ENCODE measurements at regions not wholly inside any gene's neighbourhood (a gene's known extent, or its start where the extent isn't known, plus 50 kb on each side); places are given as distances from the start of the nearest gene placed in this dataset.
"Not testable (repeated sequence)": the region's sequence is repeated elsewhere in the genome, so short reads cannot be mapped to it uniquely, and the experiment has no call there.

- DNase-seq: no peak
These were observed 610.2 kb downstream of the DSC3 start for GRCh38 chr18:30432349-30432748.

GRCh38 chr18:30419399-30419798, 623.1 kb downstream of the DSC3 start:
- DNase-seq: not testable (repeated sequence)

GRCh38 chr18:30415903-30416302, 626.6 kb downstream of the DSC3 start:
- no peak for DNase-seq

- DNase-seq: no peak
These were observed 633.4 kb downstream of the DSC3 start for GRCh38 chr18:30409120-30409519.

GRCh38 chr18:30406728-30407127, 635.8 kb downstream of the DSC3 start:
- DNase-seq: no peak

- DNase-seq: no peak
These were observed 637.5 kb downstream of the DSC3 start for GRCh38 chr18:30405038-30405437.

GRCh38 chr18:30404422-30404821, 638.1 kb downstream of the DSC3 start:
- no peak for DNase-seq

GRCh38 chr18:30403278-30403677, 639.3 kb downstream of the DSC3 start:
- DNase-seq: no peak

GRCh38 chr18:30387401-30387800, 655.1 kb downstream of the DSC3 start:
- no peak for DNase-seq

- no peak for DNase-seq
These were observed 655.9 kb downstream of the DSC3 start for GRCh38 chr18:30386624-30387023.

GRCh38 chr18:30385684-30386083, 656.9 kb downstream of the DSC3 start:
- DNase-seq: no peak

GRCh38 chr18:30381826-30382225, 660.7 kb downstream of the DSC3 start:
- no peak for DNase-seq

GRCh38 chr18:30378097-30378496, 664.4 kb downstream of the DSC3 start:
- no peak for DNase-seq

- no peak for DNase-seq
These were observed 666.0 kb downstream of the DSC3 start for GRCh38 chr18:30376515-30376914.

GRCh38 chr18:30361864-30362540, 680.5 kb downstream of the DSC3 start:
- no peak for DNase-seq

GRCh38 chr18:30359521-30359920, 683.0 kb downstream of the DSC3 start:
- DNase-seq: no peak

GRCh38 chr18:30358555-30358954, 684.0 kb downstream of the DSC3 start:
- DNase-seq: peak in 1 of 3 donors; percentile 1

- DNase-seq: no peak
These were observed 689.9 kb downstream of the DSC3 start for GRCh38 chr18:30352551-30353168.

GRCh38 chr18:30350263-30350662, 692.3 kb downstream of the DSC3 start:
- DNase-seq: no peak

GRCh38 chr18:30343090-30343489, 699.5 kb downstream of the DSC3 start:
- DNase-seq: no peak

- DNase-seq: no peak
These were observed 699.9 kb downstream of the DSC3 start for GRCh38 chr18:30342675-30343074.

- DNase-seq: no peak
These were observed 707.8 kb downstream of the DSC3 start for GRCh38 chr18:30334781-30335180.

GRCh38 chr18:30333310-30333709, 709.2 kb downstream of the DSC3 start:
- no peak for DNase-seq

GRCh38 chr18:30328839-30329238, 713.7 kb downstream of the DSC3 start:
- DNase-seq: no peak

GRCh38 chr18:30302181-30302580, 740.4 kb downstream of the DSC3 start:
- DNase-seq: no peak

All from suppressor macrophage treated with lipopolysaccharide for 1 hour (primary cell).